GM12874 (cell line): ENCODE measurements at regions not wholly inside any gene's neighbourhood (a gene's known extent, or its start where the extent isn't known, plus 50 kb on each side); places are given as distances from the start of the nearest gene placed in this dataset.

Source experiments
- TF ChIP-seq, protein P1 (sequence below): IDR thresholded peaks from 2 replicates; pipeline ENCODE4 v1.5.1; 2011; ENCODE audit warnings: low read depth, mild to moderate bottlenecking, control low read depth, low read length, moderate library complexity; ENCODE audit not compliant: insufficient read depth

DNA sequence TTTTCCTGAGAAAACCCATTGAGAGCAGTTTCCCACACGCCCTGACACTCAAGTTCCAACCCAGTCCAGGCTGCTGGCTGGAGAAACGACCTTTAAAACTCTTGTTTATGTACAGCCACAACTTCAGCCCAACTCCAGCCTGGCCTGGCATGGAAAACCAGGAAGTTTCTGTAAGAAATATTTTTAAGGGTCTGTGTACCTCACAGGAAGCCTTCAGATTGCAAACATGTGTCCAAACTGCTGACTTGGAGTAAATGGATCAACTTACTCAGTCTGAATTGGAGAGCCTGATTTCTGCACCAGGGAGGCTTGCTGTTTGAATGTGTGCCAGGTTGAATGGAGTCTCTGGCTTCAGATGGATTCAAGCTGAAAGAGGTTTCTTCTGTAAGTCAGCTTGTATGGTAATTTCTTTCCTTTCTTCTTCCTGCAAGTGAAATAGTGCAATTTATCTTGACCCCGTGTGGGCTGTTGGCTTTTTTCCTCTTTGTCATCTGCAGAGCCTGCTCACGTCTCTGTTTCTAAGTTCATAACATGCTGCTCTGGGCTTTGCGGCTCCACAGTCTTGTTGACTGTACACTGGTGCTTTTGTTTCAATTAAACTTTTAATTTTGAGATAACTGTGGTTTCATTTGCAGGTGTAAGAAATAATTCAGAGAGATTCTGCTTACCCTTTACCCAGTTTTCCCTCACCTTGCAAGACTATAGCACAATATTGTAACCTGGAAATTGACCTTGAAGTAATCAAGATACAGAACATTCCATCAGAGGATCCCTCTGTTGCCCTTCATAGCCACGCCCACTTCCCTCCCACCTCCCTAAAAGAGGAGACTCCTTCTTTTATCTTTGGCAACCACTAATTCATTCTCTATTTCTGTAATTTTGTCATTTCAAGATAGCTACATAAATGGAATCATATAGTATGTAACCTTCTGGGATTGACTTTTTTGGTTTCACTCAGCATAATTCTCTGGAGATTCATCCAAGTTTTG is 109.7 kb upstream of the PRMT8 start:
- TF ChIP-seq, protein P1, sequence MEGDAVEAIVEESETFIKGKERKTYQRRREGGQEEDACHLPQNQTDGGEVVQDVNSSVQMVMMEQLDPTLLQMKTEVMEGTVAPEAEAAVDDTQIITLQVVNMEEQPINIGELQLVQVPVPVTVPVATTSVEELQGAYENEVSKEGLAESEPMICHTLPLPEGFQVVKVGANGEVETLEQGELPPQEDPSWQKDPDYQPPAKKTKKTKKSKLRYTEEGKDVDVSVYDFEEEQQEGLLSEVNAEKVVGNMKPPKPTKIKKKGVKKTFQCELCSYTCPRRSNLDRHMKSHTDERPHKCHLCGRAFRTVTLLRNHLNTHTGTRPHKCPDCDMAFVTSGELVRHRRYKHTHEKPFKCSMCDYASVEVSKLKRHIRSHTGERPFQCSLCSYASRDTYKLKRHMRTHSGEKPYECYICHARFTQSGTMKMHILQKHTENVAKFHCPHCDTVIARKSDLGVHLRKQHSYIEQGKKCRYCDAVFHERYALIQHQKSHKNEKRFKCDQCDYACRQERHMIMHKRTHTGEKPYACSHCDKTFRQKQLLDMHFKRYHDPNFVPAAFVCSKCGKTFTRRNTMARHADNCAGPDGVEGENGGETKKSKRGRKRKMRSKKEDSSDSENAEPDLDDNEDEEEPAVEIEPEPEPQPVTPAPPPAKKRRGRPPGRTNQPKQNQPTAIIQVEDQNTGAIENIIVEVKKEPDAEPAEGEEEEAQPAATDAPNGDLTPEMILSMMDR: no peak

- TF ChIP-seq, protein P1: no peak
These were observed 101.0 kb upstream of the PRMT8 start for GRCh38 chr12:3389986-3390385.

- TF ChIP-seq, protein P1: no peak
These were observed 92.7 kb upstream of the PRMT8 start for GRCh38 chr12:3398196-3398789.

GRCh38 chr12:3405821-3406220 is 85.2 kb upstream of the PRMT8 start:
- TF ChIP-seq, protein P1: no peak

GRCh38 chr12:3407723-3408122 is 83.3 kb upstream of the PRMT8 start:
- TF ChIP-seq, protein P1: no peak

- TF ChIP-seq, protein P1: no peak
These were observed 81.3 kb upstream of the PRMT8 start for GRCh38 chr12:3409662-3410061.

- TF ChIP-seq, protein P1: no peak
These were observed 74.8 kb upstream of the PRMT8 start for GRCh38 chr12:3416159-3416558.
